SKM-1 treated with dmso at 0.1 percent for 144 hours (cell line): ENCODE measurements at regions not wholly inside any gene's neighbourhood (a gene's known extent, or its start where the extent isn't known, plus 50 kb on each side); places are given as distances from the start of the nearest gene placed in this dataset.

Experiments used
- DNase-seq: peaks from one replicate; lab custom pipeline; 2025; ENCODE audit not compliant: unreplicated experiment; lab: John Stamatoyannopoulos, UW

DNA sequence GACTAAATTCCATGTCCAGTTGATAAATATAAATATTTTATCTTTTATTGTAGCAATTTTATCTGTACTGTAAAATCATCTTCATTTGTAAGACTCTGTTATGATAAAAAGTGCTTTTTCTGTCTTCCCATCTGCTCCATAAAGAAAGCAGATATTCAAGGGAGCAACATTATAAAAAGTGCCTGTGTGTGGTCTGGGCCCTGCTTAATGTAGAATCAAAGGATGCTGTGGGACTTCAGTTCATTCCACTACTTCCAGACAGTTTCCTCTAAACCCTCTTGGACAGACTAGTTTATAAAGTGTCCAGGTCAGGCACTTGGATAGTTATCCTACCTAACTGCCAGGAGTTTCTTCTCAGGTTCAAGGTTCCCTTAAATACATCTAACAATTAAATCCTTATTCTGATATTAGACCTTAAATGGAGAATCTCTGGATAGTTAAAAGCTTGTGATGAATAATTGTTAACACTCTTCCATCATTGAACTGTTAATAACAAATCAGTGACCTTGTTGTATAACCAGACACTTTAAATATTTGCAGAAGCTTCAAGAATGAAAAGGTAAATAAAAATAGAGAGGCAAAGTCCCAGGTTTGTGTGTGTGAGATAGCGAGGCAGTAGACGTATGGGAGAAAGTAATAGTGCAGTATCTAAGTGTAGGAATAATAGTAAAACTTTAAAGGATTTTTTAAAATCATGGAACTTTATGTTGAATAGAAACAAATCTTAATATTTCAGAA lies 237.5 kb upstream of the CTSO start:
- DNase-seq: no peak

DNA sequence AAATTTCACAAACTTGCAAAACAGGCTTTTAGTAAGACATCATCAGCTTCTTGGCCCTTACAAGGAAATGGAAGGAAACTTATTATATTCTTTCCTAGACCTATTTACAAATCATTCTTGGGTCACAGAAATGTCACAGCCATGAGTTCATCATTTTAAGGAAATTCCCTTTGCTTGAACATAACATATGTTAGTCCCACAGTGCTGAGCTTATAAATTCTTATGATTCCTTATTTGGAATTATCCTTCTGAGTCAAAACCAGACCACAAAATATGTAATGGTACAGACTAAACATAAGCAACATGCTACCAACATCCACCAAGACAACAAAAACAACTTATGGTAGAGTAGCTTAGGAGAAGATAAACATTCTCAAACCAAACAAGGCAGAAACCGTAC lies 236.9 kb upstream of the CTSO start:
- DNase-seq: no peak

GRCh38 chr4:156188596-156188995 lies 234.9 kb upstream of the CTSO start:
- no peak for DNase-seq

GRCh38 chr4:156186111-156186510 lies 232.4 kb upstream of the CTSO start:
- DNase-seq: no peak

DNA sequence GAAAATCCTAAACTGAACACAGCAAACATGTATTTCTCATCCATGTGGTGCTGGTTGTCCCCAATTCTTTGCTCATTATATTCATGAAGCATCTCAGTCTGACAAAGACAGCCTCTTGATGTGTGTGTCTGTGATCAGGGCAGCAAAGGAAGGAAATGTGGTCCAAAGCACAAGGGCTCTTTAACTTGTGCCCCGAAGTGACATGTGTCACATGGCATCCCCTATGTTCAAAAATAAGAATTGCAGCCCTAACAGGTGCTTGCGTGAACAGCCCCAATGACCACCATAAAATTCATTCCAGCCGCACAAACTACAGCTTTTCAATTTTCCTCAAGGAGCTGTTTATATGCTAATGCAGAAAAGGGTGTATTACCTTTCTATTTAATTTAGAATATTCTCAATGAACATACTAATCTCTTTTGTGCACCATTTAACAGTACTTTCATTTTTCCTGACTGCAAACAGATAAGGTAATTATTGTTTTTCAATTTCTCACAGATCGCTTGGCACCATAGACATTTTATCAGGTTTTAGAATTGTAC lies 231.9 kb upstream of the CTSO start:
- no peak for DNase-seq

- no peak for DNase-seq
Measured at GRCh38 chr4:156182269-156182668, 228.6 kb upstream of the CTSO start.

GRCh38 chr4:156177941-156178340 lies 224.3 kb upstream of the CTSO start:
- DNase-seq: no peak

DNA sequence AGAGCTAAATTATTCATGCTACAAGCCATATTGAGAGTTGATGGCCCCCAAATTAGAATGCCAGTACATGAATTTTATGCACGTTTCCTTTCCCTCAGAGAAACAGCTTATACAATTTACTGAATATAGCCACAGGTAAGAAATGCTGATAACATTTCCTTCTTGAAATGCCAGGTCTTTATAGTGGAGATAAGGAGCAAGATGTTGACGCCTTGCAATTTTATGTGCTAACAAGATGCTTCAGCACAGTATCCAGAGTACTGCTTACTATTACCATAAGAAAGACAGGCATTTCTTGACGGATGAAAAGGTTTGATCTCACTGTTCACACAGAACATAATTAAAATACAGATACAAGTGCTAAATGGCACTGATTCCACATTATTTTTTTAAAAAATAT lies 223.2 kb upstream of the CTSO start:
- DNase-seq: no peak

DNA sequence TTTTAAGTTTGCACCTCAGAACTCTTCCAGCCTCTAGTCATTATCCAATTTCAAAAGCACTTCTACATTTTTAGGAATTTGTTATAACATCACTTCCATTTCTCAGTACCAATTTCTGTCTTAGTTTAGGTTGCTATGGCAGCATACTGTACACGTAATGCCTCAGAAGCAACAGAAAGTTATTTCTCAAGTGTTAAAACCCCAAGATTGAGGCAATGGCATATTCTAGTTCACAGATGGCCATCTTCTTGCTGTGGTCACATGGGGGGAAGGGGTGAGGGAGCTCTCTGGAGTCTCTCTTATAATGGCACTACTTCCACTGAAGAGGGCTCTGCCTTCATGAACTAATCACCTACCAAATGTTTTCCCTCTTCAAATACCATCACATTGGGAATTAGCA lies 220.3 kb upstream of the CTSO start:
- DNase-seq: no peak

- DNase-seq: no peak
Measured at GRCh38 chr4:156173486-156173885, 219.8 kb upstream of the CTSO start.

DNA sequence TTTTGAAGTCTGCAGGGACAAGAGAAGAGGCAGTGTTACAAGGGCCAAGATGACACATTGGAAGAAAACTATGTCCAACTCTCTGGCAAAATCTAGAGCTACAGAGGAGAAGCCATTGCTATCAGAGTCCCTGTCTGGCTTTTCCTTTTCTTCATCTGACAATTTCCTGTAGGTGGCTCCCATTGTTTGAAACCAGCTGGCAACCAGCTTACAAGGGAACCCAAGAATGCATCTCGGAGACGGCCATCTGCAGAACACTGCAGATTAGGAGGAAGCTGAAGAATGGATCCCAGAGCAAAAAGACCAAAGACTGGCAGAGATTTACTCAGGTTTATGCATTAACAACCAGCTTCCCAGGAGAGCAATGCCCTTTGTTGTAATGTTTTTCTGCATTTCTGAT lies 216.2 kb upstream of the CTSO start:
- DNase-seq: no peak

DNA sequence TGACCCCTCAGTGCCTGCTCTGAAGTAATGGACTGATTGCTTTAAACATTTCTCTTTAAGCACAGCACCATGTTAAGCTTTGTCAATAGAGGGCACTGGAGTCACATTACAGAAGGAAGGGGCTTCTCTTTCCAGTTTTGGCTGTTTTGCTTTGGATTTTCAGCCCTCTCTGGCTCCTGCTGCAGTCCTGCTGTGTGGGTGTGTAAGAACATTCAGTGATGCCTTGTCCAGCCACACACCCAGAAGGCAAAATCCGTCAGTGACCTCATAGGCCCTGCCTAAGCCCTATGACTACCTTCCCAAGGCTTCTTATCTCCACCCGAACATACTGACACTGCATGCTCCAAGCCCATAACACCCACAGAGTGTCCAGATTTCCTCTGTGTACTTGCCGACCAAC lies 215.3 kb upstream of the CTSO start:
- peak; percentile 16 for DNase-seq

DNA sequence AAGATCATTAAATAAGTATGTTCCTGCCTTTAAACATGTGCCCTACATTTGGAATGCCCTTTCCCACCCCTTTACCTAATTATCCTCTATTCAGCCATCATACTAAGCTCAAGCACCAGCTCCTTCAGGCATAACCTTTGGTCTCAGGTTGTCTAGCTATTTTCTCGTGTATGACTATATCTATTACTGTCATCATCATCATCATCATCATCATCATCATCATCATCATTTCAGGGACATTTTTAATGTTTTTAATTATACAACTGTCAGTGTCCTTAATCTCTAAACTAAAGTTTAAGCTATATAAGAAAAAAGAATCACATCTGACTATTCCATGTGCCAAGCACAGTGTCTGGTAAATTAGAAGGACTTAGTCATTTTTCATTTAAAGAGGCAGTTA lies 214.6 kb upstream of the CTSO start:
- no peak for DNase-seq

DNA sequence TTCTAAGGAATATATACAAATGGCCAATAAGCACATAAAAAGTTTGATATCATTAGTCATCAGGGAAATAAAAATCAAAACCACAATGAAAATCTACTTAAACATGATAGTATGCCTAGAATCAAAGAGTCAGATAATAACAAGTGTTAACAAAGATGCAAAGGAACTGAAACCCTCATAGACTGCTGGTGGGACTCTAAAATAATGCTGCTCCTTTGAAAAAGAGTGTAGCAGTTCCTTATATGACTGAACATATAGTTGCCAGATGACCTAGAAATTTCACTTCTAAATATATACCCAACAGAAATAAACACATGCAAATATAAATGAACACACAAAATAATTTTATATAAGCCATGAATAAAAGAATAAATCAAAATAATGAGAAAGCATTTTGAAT lies 205.1 kb upstream of the CTSO start:
- no peak for DNase-seq

GRCh38 chr4:156154978-156155377 lies 201.3 kb upstream of the CTSO start:
- DNase-seq: no peak

DNA sequence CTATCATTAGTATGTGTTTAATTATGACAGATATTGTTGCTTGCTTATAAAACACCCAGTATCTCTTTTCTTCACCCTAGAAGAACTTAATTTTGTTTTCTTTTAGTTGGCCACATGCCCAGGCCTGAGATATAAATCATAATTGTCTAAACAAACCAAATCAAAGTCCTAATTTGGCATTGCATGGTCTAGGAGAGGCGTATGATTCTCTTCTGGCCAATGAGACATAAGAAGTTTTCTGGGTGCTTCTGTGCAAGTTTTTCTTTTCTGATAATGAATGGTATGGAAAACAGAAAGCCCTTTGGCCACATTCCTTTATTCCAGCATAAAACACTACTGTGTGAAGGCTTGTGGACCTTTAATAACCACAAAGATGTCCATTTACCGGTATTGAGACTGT lies 192.9 kb upstream of the CTSO start:
- no peak for DNase-seq

- no peak for DNase-seq
Measured at GRCh38 chr4:156144961-156145360, 191.3 kb upstream of the CTSO start.

DNA sequence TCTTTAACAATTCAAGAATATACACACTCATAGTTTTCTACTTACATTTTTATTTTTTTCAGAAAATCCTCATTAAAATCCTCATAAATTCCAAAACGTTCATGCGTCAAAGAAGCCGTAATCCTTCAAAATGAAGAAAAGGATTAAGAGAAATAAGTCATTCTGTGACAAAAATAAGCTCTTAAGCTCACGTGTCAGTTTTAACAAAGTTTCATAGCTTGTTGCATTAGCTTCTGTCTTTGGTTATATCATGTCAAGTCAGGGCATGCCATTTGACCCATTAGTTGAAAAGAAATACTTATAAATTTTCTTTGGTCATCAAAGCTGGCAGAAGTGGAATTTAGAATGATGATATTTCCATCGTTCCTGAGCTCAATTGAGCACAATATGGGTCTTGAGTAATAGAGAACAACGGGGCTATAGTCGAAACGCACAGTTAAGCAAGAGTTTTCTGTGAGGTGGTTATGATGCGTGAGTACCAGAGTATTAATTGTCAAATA lies 185.2 kb upstream of the CTSO start:
- DNase-seq: no peak

GRCh38 chr4:156137679-156138473 lies 184.2 kb upstream of the CTSO start:
- DNase-seq: no peak

DNA sequence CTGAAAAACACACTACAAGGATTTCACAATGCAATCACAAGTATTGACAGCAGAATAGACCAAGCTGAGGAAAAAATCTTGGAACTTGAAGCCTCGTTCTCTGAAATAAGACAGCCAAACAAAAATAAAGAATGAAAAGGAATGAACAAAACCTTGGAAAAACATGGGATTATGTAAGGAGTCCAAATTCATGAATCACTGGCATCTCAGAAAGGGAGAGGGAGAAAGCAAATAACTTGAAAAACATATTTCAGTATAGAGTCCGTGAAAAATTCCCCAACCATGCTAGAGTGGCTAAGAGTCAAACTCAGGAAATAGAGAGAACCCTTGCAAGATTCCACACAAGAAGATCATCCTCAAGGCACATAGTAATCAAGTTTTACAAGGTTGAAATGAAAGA lies 178.5 kb upstream of the CTSO start:
- DNase-seq: no peak

DNA sequence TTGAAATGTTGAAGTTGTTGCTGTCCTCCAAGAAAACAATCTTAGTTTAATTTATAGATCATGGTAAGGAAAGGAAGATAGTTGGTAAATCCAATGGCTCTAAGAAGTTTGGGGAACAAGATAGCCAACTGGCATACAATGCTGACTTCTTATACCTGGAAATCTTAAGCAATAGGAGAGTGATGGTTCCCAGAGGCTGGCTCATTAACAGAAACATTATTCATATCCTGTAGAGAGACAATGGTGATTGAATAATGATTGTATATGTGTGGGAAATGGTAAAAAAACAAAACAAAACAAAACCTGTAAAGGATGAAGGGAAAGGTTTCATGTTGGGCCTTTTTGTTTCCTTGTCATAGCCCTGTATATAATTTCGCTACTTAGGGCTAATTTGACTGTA lies 174.9 kb upstream of the CTSO start:
- DNase-seq: no peak

DNA sequence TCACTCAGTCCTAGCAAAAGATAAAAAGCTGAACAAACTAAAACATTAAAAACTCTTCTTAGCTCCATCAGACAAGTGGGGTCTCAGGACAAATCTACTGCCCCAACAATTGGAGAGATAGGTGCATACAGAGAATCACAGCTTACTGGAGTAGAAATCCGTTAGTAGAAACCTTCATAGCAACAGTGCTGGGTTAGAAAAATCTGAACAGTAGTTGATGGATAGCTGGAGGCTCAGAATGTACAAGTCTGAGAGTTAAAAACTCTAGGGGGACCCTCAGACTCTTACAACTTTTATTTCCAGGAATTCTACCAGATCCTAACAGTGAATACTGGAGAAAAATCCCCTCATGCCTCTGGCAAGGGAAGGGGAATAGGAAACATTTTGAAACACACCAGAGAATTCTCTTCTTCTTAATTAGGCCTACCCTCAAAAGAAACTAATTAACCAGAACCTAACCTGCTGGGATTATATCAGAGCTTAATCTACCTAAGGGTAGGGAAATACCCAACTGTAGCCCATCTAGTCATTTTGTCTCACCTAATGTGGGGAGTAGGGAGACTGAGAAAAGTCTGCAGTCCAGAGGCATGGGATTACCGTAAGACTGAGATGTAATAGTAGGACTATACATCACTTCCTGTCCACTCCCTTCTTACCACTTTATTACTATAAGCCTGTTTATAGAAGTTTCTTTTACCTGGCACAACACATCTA lies 165.0 kb upstream of the CTSO start:
- no peak for DNase-seq
